Dermis microvascular lymphatic vessel endothelial cell (primary cell): ENCODE measurements at regions not wholly inside any gene's neighbourhood (a gene's known extent, or its start where the extent isn't known, plus 50 kb on each side); places are given as distances from the start of the nearest gene placed in this dataset.
"Not testable (repeated sequence)": the region's sequence is repeated elsewhere in the genome, so short reads cannot be mapped to it uniquely, and the experiment has no call there.

Source experiments
- DNase-seq, 2 donors: peaks; one replicate each; pipeline versions ENCODE4 v3.0.0 to v3.0.0-alpha.2; 2010; ENCODE audit warnings: low read depth in 2 of 2

- DNase-seq = no peak
Observed at GRCh38 chr12:28689398-28690175, 459.5 kb upstream of the FAR2 start.

- no peak for DNase-seq
Observed at GRCh38 chr12:28693565-28694219, 455.4 kb upstream of the FAR2 start.

- DNase-seq = no peak
Observed at GRCh38 chr12:28698553-28698952, 450.5 kb upstream of the FAR2 start.

GRCh38 chr12:28699029-28699428 is 450.0 kb upstream of the FAR2 start:
- no peak for DNase-seq

- DNase-seq = no peak
Observed at GRCh38 chr12:28700161-28700560, 448.9 kb upstream of the FAR2 start.

GRCh38 chr12:28704477-28705169 is 444.5 kb upstream of the FAR2 start:
- DNase-seq = no peak

- no peak for DNase-seq
Observed at GRCh38 chr12:28708918-28709371, 440.1 kb upstream of the FAR2 start.

GRCh38 chr12:28709986-28710685 is 438.9 kb upstream of the FAR2 start:
- DNase-seq = no peak

- DNase-seq = no peak
Observed at GRCh38 chr12:28710882-28711281, 438.2 kb upstream of the FAR2 start.

- DNase-seq = no peak
Observed at GRCh38 chr12:28711421-28711820, 437.7 kb upstream of the FAR2 start.

GRCh38 chr12:28742791-28743190 is 406.3 kb upstream of the FAR2 start:
- no peak for DNase-seq

GRCh38 chr12:28746734-28747325 is 402.2 kb upstream of the FAR2 start:
- no peak for DNase-seq

GRCh38 chr12:28750946-28751685 is 398.0 kb upstream of the FAR2 start:
- no peak for DNase-seq

- no peak for DNase-seq
Observed at GRCh38 chr12:28755027-28755426, 394.1 kb upstream of the FAR2 start.

GRCh38 chr12:28759333-28759732 is 389.7 kb upstream of the FAR2 start:
- DNase-seq = no peak

- DNase-seq = not testable (repeated sequence)
Observed at GRCh38 chr12:28760040-28760903, 388.8 kb upstream of the FAR2 start.

- not testable (repeated sequence) for DNase-seq
Observed at GRCh38 chr12:28761897-28762296, 387.2 kb upstream of the FAR2 start.

GRCh38 chr12:28766398-28766797 is 382.7 kb upstream of the FAR2 start:
- no peak for DNase-seq

- peak in 1 of 2 donors; percentile 63 for DNase-seq
Observed at GRCh38 chr12:28767836-28768348, 381.2 kb upstream of the FAR2 start.
